Right ventricle myocardium inferior (tissue), 1 donor: ENCODE measurements at regions not wholly inside any gene's neighbourhood (a gene's known extent, or its start where the extent isn't known, plus 50 kb on each side); places are given as distances from the start of the nearest gene placed in this dataset.

ENCODE experiments used
- ATAC-seq: fragments of 200-7000 bp; cut with Tn5 transposase; one replicate; pipeline ENCODE4 v1.9.1; 2020; ENCODE audit warnings: mild to moderate bottlenecking, moderate library complexity
- DNase-seq: peaks from one replicate; pipeline ENCODE4 v3.0.0; 2021; ENCODE audit errors: missing footprints
- intact Hi-C: fragments of 100-400 bp; cut with DNase I; formaldehyde crosslinking; loops from one replicate; pipeline ENCODE4 v1.11.0; 2022
- donor health status: DM: no; HTN: yes; CAD: no; lungs with severe emphysema.

DNA sequence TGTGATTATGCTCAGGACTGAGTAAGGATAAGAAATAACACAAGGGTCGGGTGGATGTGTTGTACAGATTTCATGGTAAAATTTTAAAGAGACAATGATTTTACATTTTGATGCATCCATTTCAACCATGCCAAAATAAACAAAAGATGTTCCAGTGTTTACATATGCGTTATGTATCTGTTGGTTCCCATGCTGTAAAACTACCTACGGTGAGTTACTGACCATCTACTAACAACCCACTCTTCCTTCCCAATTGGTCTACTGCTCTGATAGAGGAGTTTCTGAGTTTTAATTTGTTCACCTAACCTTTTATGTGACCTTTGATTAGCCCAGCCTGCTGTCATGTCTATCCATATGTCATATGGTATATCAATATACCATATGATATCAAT is 1697.1 kb downstream of the MAT2B start:
- ATAC-seq (no peak), DNase-seq (no peak)
- intact Hi-C loops = loop anchor here (10.0 kb wide), 1 partner anchor 1188 kb away; no protein-coding TSS in a partner anchor

DNA sequence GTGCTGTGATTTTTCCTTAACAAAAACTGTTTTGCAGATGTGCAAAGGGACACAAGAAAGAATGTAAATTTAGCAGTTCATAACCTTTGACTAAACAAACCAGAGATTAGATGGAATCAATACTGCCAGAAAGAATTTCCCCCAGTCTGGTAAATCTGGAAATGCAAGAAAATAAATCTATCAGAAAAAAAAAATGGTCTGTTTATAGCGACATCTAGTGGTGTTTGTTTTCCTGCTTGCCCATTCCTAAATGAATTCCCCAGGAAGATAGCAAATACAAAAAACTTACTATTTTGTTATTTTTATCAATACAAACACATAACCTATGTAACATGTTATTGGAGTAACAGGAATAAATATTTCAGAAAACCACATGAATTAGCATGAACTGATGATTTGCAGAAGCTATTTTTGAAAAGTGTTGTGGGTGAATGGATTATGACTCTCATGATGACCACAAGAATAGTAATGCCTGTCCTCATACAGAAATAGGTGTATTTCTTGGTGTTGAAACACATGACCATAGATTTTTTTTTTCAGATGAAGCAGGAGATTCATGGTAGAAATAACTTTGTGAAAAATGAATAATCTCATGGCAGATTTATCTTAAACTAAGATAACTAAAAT is 1703.8 kb downstream of the MAT2B start:
- no peak for DNase-seq
- no peak for ATAC-seq
- intact Hi-C loops = loop anchor here (10.0 kb wide), 1 partner anchor 1194 kb away; no protein-coding TSS in a partner anchor

DNA sequence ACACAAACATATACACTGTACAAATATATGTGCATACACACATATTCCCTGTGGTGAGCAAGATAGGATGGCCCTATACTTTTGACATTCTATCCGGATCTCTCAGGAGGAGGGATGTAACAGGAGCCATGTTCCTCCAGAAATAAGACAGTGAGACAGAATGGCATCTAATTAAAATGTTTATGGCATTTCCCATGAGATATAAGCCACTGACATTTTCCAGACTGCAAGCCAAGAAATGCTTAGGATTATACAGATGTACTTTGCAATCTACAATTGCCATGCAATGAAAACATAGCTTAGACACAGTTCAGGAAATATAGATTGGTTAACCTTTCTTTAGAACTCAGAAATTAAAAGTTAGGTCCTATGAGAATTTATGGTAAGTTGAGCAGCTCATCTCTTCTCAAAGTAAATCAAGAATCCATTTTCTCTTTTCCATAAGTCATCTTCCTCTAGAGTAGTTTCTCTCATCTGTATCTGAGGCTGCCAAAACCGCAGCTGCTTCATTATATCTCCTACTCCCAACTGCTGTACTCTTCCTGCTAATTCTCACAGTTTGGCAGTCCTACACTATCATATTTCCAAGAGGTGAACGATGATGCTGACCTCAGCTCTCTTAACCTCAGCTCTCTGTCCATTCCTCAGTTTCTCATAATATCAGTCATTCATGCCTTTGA is 1719.1 kb downstream of the MAT2B start:
- DNase-seq (no peak), ATAC-seq (no peak)
- intact Hi-C loops = no loop called here

DNA sequence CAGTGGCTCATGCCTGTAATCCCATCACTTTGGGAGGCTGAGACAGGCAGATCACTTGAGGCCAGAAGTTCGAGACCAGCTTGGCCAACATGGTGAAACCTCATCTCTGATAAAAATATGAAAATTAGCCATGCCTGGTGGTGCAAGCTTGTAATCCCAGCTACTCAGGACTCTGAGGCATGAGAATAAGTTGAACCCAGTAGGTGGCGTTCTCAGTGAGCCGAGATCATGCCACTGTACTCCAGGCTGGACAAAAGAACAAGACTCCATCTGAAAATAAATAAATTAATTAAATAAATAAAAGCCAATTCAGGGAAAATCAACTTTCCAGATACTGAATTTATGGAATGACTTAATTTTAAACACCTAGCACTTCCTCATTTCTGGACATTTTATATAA is 1722.1 kb downstream of the MAT2B start:
- no peak for DNase-seq
- ATAC-seq = no peak
- intact Hi-C loops = no loop called here

DNA sequence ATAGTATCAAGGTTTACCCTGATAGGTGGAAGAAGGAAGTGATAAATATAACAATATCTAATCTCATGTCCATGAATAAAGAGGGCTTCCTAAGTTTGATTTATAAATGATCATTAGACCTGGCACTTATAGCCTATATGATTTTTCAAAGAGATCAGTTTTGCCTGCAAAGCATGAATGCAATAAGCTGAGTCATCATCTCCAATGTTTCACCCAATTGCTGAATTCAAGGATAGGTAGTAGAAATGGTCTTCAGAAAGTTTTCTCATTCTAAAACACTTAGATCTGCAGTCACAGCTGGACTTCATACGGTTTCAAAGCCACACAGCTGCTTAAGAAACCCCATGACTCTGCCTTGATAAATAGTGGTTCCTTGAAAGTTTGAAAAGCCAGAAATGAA is 1722.8 kb downstream of the MAT2B start:
- no peak for DNase-seq
- intact Hi-C loops = no loop called here
- ATAC-seq = no peak

DNA sequence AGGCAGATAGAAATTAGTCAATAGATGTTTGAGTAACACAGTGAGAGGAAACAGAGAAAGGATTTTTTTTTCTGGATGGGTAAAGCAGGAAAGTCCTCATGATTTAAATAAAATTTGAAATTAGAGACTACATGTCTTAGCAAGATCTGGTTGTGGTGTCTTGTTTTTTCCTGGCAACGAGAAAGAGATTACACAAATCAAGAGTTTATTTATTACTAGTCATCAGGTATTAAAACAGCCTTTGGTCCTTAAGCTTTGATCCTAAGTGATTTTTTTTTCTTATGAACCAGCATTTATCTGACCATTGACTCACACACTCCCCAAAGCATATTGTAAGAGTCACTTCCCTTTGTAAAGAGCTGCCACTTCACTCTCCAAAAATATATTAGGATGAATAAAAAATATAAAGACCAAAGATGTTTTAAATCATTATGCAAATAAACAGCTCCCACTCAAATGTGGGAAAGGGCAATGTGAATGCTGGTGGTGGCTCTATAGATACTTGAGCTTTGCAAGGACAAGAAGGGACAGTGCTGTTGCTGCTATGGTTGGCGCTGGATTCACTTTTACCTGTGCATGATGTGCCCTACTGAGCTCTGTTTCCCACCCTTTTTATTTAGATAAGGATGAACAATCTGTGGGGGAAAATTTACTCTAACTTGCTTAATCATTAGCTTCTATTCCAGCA is 1726.5 kb downstream of the MAT2B start:
- intact Hi-C loops = no loop called here
- ATAC-seq = no peak
- DNase-seq = no peak

DNA sequence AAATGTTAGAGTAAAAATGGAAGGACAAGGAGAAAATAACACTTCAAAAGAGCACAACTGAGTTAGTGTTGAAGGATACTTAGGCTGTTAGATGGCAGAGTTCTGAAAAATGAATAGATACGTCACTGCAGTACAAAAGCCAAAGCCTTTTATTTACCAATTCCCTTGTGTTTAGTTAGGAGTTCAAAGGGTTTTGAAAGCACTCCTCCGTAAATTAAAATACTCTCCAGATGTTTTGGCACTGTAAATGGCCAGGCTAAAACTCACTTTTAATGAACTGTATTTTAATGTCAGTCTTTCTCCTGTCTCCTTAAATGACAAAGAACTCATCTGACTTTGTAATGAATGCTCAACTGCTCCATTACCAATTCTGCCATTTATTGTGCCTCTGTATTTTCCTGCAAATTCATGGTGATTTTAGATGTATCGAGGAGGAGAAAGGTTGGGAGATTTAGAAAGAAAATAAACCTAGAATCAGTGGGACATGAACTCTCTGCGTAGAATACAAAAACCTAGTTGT is 1727.2 kb downstream of the MAT2B start:
- intact Hi-C loops = no loop called here
- ATAC-seq = no peak
- DNase-seq = no peak

DNA sequence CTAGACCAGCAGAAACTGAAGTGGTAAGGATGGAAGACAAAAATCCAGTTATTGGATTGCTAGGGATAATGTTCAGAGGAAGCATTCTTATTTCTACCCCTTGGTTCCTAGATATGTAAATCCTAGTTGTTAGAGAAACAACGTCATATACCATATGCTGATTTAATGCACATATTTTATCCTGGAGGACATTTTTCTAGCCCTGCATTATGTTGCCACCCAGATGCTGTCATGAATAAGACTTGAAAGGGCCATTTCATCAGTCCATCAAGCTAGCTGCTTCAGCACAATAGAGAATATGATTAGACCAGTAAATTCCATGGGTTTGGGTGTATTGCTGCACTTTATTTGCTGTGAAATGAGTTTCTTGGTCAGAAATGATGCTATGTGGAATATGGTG is 1736.4 kb downstream of the MAT2B start:
- intact Hi-C loops = no loop called here
- DNase-seq = no peak
- ATAC-seq = no peak

DNA sequence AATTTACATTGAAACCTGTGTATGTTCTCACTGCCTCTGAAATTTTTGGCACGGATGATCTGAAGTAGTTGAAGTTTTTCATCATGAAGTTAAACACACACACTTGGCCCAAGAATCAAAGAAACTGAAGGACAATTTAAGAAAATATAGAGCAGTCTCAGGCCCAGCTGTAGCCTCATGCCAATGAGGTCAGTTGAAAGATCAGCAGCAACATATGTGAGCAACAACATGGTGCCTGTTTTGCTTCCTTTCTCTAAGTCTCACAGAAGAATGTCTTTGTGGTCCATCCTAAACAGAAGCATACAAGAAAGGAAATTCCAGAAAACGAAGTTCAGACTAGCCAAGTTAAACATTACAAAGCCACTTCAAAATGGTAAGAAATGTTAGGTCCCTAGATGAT is 1737.2 kb downstream of the MAT2B start:
- DNase-seq = no peak
- intact Hi-C loops = no loop called here
- no peak for ATAC-seq

DNA sequence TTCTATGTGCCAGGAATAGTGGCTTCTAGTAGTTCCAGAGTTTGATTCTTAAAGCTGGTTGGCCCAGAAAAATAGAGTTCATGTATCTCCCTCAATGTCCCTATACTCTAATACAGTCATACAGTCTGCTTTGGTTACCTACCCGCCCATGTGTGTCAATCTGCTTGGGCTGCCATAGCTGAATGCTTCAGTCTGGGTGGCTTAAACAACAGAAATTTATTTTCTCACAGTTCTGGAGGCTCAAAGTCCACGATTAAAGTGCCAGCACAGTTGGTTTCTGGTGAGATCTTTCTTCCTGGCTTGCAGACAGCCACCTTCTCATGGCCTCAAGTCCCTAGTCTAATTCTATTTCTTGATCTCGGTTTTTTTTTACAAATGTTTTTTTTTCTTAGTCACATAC is 1739.0 kb downstream of the MAT2B start:
- DNase-seq = no peak
- intact Hi-C loops = no loop called here
- no peak for ATAC-seq

DNA sequence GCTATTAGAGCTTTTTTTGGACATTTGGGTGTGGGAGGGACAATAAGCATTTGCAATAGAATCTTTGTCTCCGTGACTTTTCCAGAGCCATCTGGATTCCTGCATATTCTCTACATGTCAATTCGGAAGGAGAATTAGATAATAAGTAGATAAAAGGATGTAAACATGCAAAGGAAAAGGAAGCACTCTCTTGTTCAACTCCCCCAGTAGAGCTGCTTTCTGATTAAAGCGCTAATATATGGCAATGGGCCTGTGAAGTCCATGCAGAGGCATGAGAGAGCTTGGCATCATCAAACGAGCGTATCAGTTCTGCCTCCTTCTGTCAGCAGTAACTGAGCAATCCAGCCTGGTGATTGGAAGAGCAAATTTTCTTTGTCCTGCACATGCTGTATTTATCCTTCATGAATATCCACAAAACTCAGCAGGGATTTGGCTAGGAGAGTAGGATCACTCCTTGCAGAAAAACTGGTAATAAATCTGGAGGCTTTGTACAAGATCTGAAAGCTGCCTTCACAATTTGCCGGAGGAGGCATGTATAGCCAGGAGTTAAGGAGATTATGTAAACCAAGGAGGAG is 1752.9 kb downstream of the MAT2B start:
- ATAC-seq (no peak), DNase-seq (no peak)
- intact Hi-C loops = no loop called here

DNA sequence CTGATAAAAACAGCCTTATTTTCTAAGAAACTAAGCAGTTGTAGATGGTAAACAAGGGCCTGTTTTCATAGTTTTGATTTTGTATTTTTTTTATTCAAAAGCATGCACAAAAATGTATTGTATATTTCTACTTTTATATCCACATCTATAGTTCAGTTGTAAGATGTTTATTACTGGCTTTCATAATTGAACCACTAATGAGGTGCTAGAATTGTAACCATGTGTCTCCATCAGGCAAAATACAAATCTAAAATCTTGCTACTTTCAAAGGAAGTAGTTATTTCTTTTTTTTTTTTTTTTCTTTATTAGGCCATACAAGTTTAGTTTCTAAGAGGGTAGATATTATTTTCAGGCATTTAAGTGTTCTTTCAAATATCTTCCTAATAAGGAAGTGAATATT is 1755.0 kb downstream of the MAT2B start:
- ATAC-seq = no peak
- intact Hi-C loops = no loop called here
- DNase-seq = no peak

DNA sequence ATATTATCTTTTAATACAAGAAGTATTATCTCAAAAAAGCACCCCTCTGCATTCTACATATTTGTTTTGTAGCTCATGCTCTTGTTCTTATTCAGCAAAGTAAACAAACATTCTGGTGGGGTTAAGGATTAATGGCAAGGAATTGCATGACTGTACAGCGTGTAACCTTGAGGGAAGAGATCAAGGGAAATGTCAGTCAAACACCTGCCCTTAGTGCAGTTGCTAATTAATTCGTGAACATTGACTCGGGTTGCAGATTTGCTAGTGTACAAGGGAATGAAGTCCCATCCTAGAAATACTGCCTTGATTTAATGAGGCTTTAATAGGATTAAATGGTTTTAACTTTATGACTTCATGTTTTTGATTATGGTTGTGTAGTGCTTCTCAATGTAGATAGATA is 1758.1 kb downstream of the MAT2B start:
- no peak for ATAC-seq
- no peak for DNase-seq
- intact Hi-C loops = no loop called here

DNA sequence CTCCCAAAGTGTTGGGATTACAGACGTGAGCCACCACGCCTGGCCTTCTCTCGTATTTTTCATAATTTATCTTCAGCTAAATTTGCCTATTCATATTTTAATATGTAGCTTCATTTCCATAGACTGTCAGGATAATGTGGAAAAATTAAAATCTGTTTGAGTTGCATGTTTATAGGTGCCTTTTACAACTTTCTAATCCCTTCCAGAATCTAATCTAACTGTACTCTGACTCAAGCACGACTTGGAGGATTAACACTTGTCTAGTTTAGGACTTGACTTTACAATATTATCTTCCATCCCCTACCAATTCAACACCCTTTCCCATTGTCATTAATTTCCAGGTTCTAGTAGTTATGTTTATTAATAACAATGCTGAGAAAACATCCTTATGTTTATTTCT is 1761.5 kb downstream of the MAT2B start:
- no peak for ATAC-seq
- intact Hi-C loops = no loop called here
- no peak for DNase-seq

DNA sequence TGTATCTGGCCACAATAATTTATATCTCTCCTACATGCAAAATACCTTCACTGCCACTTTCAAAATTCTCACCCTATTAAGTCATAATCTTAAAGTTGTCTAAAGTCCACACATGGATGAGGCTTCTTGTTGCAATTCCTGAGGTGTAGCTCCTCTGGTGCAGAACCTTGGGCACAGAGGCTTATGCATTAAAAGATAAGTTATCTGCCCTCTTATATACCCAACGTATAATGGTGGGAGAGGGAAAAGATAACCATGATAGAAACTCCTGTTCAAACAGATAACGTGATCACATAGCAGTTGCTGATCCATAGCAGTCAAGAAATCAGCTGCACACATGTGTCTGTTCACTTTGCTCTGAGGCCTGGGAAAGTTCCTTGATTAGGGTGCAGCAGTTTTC is 1767.0 kb downstream of the MAT2B start:
- intact Hi-C loops = no loop called here
- ATAC-seq = no peak
- no peak for DNase-seq

DNA sequence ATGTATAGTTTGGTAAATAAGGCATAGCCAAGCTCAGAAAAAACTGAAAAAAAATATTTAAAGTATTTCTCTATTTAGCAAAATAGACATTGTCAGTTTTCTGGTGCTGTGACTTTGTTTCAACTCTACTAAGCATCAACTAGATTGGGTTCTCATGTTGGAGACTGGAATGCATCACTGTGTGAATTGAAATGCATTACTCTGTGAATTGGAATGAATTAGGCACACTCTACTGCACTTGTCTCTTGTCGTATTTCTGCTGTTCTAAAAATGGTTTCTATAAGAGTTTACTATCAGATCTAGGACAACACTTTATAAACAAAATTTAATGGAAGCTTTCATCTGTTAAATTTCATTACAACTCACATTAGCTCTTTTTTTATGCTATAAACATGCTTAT is 1772.2 kb downstream of the MAT2B start:
- DNase-seq (no peak), ATAC-seq (no peak)

DNA sequence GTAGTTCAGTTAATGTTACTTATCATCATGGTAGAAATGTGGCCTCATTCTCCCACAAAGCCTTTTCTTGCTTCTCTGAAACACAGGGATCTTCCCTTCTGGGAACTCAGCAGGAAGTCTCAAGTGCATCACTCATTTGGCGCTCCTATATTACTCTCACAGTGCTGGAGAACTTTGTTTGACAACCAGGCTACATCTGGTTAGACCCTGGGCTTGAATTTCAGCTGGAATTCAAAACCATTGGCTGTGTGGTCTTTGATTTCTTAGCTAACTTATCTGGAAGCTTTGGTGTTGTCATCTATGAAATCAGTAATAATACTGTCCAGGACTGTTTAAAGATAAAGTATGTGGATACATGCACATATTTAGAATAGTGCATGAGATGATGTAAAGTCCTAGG is 1777.1 kb downstream of the MAT2B start:
- intact Hi-C loops = no loop called here
- DNase-seq = no peak
- ATAC-seq = no peak

More for the DNA sequence above, 1772.2 kb downstream of the MAT2B start:
- intact Hi-C loops = no loop called here

DNA sequence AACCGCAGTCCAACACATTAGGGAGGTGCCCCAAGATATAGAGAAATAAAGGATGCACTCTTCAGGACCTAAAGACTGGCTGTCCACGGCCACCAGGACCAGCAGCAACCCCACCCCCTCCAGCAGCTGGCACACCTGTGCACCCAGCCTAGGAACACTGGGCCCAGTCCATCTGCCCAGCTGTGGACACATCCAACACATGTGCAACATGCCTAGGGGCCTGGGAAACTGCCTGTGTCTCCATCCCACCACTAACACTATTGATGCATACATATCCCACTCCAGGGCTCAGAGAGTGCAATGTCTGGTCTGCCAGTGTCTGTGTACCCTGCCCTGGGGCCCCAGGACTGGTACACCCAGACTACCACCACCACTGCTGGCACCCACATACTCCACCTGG is 1781.3 kb downstream of the MAT2B start:
- ATAC-seq (no peak), DNase-seq (peak; percentile 22)
- intact Hi-C loops = no loop called here

DNA sequence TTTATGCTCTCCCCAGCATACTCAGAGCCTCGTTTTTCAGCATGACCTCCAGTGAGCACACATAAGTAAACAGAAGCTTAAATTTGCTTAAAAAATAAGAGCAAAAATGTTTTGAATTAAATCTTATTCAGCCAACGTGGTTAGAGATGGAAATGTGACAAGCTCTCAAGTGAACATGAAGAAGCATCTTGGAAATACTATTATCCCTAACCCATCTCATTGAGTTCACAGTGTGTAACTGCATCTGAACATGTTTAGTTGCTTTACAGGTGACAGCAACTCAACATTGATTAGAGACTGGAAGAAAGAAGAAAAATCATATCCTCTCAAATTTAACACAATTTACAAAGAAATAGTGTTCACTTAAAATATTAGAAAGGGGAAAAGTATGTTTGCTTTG is 1785.1 kb downstream of the MAT2B start:
- DNase-seq (no peak), ATAC-seq (no peak)
- intact Hi-C loops = no loop called here
